ENCODE measurements at regions not wholly inside any gene's neighbourhood (a gene's known extent, or its start where the extent isn't known, plus 50 kb on each side); places are given as distances from the start of the nearest gene placed in this dataset.
A peak's percentile ranks its signal among the peaks of the same experiment; 100 is the strongest.
"Not testable (repeated sequence)": the region's sequence is repeated elsewhere in the genome, so short reads cannot be mapped to it uniquely, and the experiment has no call there.

DNA sequence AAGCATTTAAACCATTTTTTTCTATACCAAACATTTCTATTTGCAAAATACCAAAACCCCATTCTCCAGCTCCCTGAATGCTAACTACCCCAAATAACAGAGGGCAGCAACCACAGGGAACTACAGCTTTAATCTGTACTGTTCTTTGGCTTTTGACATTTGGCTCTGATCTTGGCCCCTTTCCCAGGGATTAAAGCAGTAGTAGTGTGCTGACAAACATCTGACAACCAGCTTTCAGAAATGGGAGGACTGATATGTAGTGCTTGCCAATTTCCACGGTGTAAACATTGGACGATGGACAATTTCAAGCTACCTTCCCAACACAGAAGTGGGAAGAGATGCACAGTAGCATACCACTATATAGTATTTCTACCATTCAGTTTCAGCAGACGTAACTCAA lies 88.4 kb upstream of the TEAD1 start:
- DNase-seq (ENCODE audit: low read depth in 1 of 2, low spot score in 2 of 2) = no peak
- no peak overlapping the region for H3K4me3 ChIP-seq
- no peaks in the 10 kb centered on the region for H3K9me3 ChIP-seq (replicated peaks)
- H3K4me1 ChIP-seq (replicated peaks) = peaks cover 14% of the 10 kb centered on the region
- H3K36me3 ChIP-seq = no peaks in the 10 kb centered on the region
- no peak overlapping the region for H3K27ac ChIP-seq
- H3K27me3 ChIP-seq (replicated peaks) = no peaks in the 10 kb centered on the region

DNA sequence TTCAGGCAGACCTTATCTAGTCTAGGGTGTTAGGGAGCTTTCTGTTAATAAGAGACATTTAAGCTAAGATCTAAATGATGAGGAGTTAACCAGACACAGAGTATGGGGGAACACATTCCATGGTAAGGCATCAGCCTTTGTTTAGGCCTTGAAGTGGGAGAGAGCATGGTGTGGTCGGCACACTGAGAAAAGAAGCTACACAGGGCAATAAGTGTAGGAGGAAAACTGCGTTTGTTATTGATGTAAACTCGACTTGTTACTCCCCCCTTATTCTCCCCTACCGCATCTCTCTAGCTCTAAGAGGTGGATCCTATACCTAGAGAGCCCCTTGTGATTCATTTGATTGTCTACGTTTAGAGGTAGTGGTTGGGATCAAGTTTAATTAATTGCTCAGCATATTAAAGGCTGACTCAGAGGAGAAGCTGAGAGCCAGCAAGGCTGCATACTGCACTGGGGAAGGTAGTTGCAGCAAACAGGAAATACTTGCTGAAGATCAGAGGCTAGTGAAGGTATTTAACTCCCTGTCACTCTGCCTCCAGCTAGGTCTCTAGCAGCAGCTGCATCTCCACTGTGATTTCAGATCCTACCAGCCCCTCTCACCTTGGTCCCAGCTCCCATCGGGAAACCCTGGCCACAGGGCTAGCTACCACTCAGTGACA lies 86.8 kb upstream of the TEAD1 start:
- DNase-seq (ENCODE audit: low read depth in 1 of 2, low spot score in 2 of 2) = peak in 1 of 2 experiments; percentile 16
- Histone ChIP-seq H3K4me1 (replicated peaks) (peaks cover 7% of the 10 kb centered on the region), H3K27me3 (replicated peaks) (no peaks in the 10 kb centered on the region), H3K9me3 (replicated peaks) (no peaks in the 10 kb centered on the region), H3K4me3 (no peak overlapping the region), H3K27ac (no peak overlapping the region), H3K36me3 (no peaks in the 10 kb centered on the region)

DNA sequence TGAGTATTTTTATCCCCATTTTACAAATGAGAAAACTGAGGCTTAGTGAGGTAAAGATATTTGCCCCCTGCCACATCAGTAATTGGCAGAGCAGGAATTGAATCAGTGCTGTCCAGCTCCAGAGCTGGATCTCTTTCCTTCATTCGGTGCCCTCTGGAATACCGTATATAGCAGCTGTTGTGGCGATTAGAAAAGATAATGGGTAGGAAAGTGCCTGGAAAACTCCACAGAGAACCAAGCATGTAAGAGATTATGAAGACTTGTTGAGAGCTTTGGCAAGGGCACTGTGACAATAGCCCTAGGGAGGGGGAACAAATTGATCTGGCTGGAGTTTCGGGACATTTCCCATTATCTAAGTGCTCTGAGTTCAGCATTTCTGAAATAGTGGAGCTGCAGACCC lies 82.5 kb upstream of the TEAD1 start:
- no peaks in the 10 kb centered on the region for H3K36me3 ChIP-seq
- H3K4me3 ChIP-seq = no peak overlapping the region
- H3K4me1 ChIP-seq (replicated peaks) = peaks cover 7% of the 10 kb centered on the region
- DNase-seq (ENCODE audit: low read depth in 1 of 2, low spot score in 2 of 2) = no peak
- H3K27me3 ChIP-seq (replicated peaks) = no peaks in the 10 kb centered on the region
- H3K27ac ChIP-seq = no peak overlapping the region
- H3K9me3 ChIP-seq (replicated peaks) = no peaks in the 10 kb centered on the region

- Histone ChIP-seq H3K4me1 (replicated peaks) (peaks cover 6% of the 10 kb centered on the region), H3K27me3 (replicated peaks) (no peaks in the 10 kb centered on the region), H3K9me3 (replicated peaks) (no peaks in the 10 kb centered on the region), H3K4me3 (no peak overlapping the region), H3K36me3 (no peaks in the 10 kb centered on the region), H3K27ac (no peak overlapping the region)
- no peak for DNase-seq (ENCODE audit: low read depth in 1 of 2, low spot score in 2 of 2)
Measured at GRCh38 chr11:12592283-12592682, 81.9 kb upstream of the TEAD1 start.

- H3K36me3 ChIP-seq; DNase-seq (ENCODE audit: low read depth in 1 of 2, low spot score in 2 of 2): not testable (repeated sequence)
Measured at GRCh38 chr11:12595089-12595847, 79.0 kb upstream of the TEAD1 start.

DNA sequence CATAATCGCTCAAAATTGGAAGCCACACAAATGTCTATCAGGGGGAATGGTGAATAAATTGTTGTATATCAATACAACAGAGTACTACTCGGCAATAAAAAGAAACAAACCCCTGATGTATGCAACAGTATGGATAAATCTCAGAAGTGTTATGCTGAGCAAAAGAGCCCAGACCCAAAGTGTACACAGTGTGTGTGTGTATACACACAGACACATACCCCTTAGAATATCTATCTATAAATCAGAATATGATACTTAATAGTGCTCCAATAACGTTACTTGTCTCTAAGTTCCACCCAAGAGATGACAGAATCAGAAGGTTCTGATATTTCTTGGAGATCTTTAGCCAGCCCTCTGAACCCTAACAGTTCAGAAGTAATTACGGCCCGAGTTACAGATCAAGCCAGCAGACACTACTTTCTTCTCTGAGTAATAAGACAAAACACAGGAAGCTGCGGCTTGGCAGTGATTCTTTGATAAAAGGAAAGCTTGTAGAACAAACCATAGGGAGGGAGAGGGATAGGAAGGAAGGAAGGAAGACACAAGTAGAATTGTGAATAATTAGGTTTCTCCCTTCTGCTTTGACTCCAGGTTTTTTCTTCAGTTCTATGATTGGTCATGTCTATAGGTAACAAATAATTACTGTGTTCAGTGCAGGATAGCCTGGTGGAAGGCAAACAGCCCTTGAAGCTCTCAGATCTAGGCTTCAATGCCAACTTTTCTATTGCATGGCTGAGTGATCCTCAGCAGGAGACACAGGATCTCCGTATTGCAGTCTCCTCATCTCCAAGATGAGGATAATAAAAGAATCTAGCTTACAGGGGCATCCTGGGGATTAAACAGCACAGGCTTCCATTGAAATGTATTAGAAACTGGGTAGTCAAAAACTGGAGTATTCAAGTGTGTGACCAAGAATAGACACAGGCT lies 75.6 kb upstream of the TEAD1 start:
- no peaks in the 10 kb centered on the region for H3K27me3 ChIP-seq (replicated peaks)
- no peak overlapping the region for H3K27ac ChIP-seq
- H3K4me3 ChIP-seq = no peak overlapping the region
- H3K4me1 ChIP-seq (replicated peaks) = peaks cover 9% of the 10 kb centered on the region
- H3K36me3 ChIP-seq = no peaks in the 10 kb centered on the region
- peak in 1 of 2 experiments; percentile 49 for DNase-seq (ENCODE audit: low read depth in 1 of 2, low spot score in 2 of 2)
- H3K9me3 ChIP-seq (replicated peaks) = no peaks in the 10 kb centered on the region

More at GRCh38 chr11:12595089-12595847, 79.0 kb upstream of the TEAD1 start:
- H3K9me3 ChIP-seq (replicated peaks); H3K4me3 ChIP-seq; H3K27me3 ChIP-seq (replicated peaks); H3K27ac ChIP-seq; H3K4me1 ChIP-seq (replicated peaks): not testable (repeated sequence)

DNA sequence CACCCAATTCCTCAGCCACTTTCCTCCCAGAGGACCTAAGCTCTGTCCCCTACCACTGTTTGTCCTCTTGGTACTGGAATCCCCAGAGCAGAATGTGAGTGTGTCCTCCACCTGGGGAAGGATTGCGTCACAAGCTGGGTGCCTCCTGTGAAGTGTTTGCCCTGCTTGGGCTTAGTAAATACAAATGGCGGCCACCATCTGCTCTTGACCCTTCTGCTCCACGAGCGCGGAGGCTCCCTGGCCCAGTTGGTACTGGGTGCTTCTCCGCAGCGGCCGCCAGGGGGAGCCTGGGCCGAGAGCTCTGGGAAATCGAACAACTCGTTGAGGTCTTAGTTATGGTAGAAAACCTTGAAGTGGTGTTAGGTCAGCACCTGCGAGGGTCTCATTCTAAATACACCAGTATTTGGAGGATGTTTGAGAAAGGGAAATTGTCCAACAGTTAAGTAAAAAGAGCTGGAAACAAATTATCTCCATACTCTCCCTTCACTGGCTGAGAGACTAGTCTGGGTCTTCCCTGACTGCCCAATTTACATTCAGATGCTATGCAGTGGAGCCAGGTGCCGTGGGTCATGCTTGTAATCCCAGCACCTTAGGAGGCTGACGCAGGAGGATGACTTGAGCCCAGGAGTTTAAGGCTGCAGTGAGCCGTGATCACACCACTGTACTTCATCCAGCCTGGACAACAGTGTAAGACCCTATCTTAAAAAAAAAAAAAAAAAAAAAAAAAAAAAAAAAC lies 74.6 kb upstream of the TEAD1 start:
- H3K27me3 ChIP-seq (replicated peaks) = no peaks in the 10 kb centered on the region
- no peak for DNase-seq (ENCODE audit: low read depth in 1 of 2, low spot score in 2 of 2)
- peaks cover 12% of the 10 kb centered on the region for H3K4me1 ChIP-seq (replicated peaks)
- H3K4me3 ChIP-seq = no peak overlapping the region
- H3K27ac ChIP-seq = no peak overlapping the region
- no peaks in the 10 kb centered on the region for H3K36me3 ChIP-seq
- H3K9me3 ChIP-seq (replicated peaks) = no peaks in the 10 kb centered on the region

DNA sequence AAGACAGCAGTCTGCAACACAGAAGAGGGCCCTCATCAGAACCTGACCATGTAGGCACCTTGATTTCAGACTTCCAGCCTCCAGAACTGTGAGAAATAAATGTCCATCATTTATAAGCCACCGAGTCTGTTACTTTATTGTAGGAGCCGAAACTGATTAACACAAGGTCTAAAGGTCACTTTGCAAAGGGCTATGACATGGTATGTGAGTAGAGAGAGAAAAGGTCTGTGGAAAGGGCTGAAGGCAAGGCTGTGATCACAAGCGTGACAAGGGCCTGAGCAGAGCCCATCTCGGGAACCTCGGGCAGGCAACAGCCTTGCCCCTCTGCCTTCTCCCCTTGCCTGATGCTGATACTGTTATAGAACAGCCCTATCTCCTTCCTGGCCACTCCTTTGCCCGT lies 73.4 kb upstream of the TEAD1 start:
- no peaks in the 10 kb centered on the region for H3K9me3 ChIP-seq (replicated peaks)
- peaks cover 18% of the 10 kb centered on the region for H3K4me1 ChIP-seq (replicated peaks)
- H3K27ac ChIP-seq = no peak overlapping the region
- no peaks in the 10 kb centered on the region for H3K27me3 ChIP-seq (replicated peaks)
- H3K4me3 ChIP-seq = no peak overlapping the region
- DNase-seq (ENCODE audit: low read depth in 1 of 2, low spot score in 2 of 2) = no peak
- H3K36me3 ChIP-seq = no peaks in the 10 kb centered on the region

GRCh38 chr11:12602421-12602820 lies 71.8 kb upstream of the TEAD1 start:
- no peaks in the 10 kb centered on the region for H3K36me3 ChIP-seq
- no peak for DNase-seq (ENCODE audit: low read depth in 1 of 2, low spot score in 2 of 2)
- H3K4me3 ChIP-seq = no peak overlapping the region

DNA sequence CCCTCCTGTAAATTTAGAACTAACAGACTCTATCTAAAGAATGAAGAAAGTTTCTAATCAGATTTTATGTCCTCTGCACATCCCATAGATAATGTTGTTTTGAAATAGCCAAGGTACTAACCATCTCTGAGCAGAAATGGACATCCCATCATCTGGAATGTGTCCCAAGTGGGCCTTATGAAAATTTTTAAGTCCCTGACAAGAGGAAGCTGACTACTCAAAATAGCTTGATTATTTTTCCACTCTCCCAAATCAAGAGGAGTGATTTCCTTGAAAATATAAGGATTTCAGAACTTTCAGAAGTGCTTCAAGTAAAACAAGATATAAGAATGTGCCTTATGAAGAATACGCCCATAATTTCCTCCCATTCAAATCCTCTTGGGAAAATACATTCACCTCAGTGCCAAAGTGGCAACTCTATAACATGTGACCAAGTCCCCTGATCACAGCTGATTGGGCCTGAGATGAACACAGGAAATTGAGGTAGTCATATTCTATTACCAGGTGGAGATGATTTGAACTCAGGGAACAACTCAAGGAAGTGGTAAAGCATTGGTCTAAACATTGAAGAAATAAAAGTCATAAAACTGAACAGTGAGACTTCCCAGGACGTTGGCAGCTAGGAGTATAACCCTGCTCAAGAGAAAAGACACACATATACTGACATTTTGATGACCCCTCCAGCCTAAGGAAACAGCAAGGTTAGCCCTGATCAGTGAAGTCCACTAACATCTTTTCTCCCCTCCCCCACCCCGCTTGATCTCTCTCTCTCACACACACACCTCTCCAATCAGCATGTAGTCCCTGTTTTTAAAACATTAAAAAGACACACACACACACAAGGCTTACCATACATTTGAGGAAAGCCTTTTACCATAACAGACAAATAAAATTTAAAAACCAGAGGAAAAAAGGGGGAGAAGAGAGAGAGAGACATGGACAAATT lies 70.8 kb upstream of the TEAD1 start:
- Histone ChIP-seq H3K27me3 (replicated peaks) (no peaks in the 10 kb centered on the region), H3K9me3 (replicated peaks) (no peaks in the 10 kb centered on the region), H3K27ac (no peak overlapping the region), H3K36me3 (no peaks in the 10 kb centered on the region), H3K4me1 (replicated peaks) (peaks cover 22% of the 10 kb centered on the region), H3K4me3 (no peak overlapping the region)
- DNase-seq (ENCODE audit: low read depth in 1 of 2, low spot score in 2 of 2) = no peak

More at GRCh38 chr11:12602421-12602820, 71.8 kb upstream of the TEAD1 start:
- no peaks in the 10 kb centered on the region for H3K9me3 ChIP-seq (replicated peaks)
- H3K27ac ChIP-seq = no peak overlapping the region
- H3K27me3 ChIP-seq (replicated peaks) = no peaks in the 10 kb centered on the region
- H3K4me1 ChIP-seq (replicated peaks) = peaks cover 25% of the 10 kb centered on the region

DNA sequence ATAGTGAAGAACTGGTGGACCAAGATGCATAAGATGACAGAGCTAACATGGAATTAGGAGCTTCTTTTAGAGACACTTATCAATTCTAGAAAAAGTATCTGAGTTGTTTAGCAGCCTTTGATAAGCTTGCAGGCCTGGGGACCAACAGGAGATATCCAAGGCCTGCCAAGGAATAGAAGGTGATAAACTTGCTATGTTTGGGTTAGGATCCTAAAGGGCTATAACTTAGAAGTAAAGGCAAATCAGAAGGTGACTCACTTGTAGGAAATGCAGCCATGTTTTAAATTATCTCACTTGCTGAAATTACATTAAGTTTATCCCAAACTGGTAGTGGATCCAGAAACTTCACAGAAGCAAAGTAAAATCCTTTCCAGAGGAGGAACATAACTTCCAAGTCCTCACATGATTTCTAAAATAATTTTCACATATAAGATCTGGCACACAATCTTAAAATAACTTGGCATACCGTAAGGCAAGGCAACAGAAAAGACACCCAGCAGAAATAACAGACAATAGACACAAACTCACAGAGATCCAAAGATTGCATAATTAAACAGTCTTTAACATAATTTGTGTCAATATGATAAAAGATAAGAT lies 69.6 kb upstream of the TEAD1 start:
- H3K4me1 ChIP-seq (replicated peaks) = peaks cover 16% of the 10 kb centered on the region
- H3K27ac ChIP-seq = no peak overlapping the region
- H3K4me3 ChIP-seq = no peak overlapping the region
- H3K36me3 ChIP-seq = no peaks in the 10 kb centered on the region
- no peaks in the 10 kb centered on the region for H3K27me3 ChIP-seq (replicated peaks)
- H3K9me3 ChIP-seq (replicated peaks) = no peaks in the 10 kb centered on the region
- DNase-seq (ENCODE audit: low read depth in 1 of 2, low spot score in 2 of 2) = no peak

- Histone ChIP-seq H3K4me1 (replicated peaks) (peaks cover 16% of the 10 kb centered on the region), H3K36me3 (no peaks in the 10 kb centered on the region), H3K9me3 (replicated peaks) (no peaks in the 10 kb centered on the region), H3K27ac (peak overlapping the region; percentile 34), H3K27me3 (replicated peaks) (no peaks in the 10 kb centered on the region), H3K4me3 (no peak overlapping the region)
- DNase-seq (ENCODE audit: low read depth in 1 of 2, low spot score in 2 of 2) = peak in 1 of 2 experiments; percentile 61
Measured at GRCh38 chr11:12606597-12606996, 67.6 kb upstream of the TEAD1 start.

Data from SJSA1 (cell line).